K562 (cell line): ENCODE measurements at regions not wholly inside any gene's neighbourhood (a gene's known extent, or its start where the extent isn't known, plus 50 kb on each side); places are given as distances from the start of the nearest gene placed in this dataset.
"Not testable (repeated sequence)": the region's sequence is repeated elsewhere in the genome, so short reads cannot be mapped to it uniquely, and the experiment has no call there.

Experiments
- NR2C2 ChIP-seq, 2 experiments: fragments of 200-800 bp in 1 of 2; sonication (Bioruptor generic) in 1 of 2; sonication (generic) in 1 of 2; formaldehyde crosslinking in 1 of 2; IDR thresholded peaks; 2 replicates each; pipeline versions ENCODE4 v1.6.1 to v1.8.0; 2016 to 2022; ENCODE audit warnings: mild to moderate bottlenecking in 1 of 2, missing compliant biosample characterization in 1 of 2, missing genetic modification characterization in 1 of 2, missing genetic modification reagents in 1 of 2
- TF ChIP-seq, protein P1 (sequence below), 3 experiments: IDR thresholded peaks in 2 of 3; conservative IDR thresholded peaks in 1 of 3; 2 replicates each; pipeline ENCODE4 v1.5.1; 2011 to 2012; ENCODE audit warnings: low read length in 3 of 3, mild to moderate bottlenecking in 3 of 3, control low read depth in 2 of 3, improper control_type of control experiment in 1 of 3, inconsistent platforms in 1 of 3, low read depth in 1 of 3, mixed read lengths in 1 of 3, moderate library complexity in 1 of 3; ENCODE audit not compliant: insufficient read depth in 2 of 3
- TF ChIP-seq, protein P2 (sequence below), 3 experiments: fragments of 200-800 bp in 1 of 3; fragments of 250-450 bp in 1 of 3; fragments of 450-650 bp in 1 of 3; sonication (Bioruptor Pico) in 1 of 3; sonication (Bioruptor generic) in 1 of 3; formaldehyde crosslinking in 1 of 3; IDR thresholded peaks; 2 replicates each; pipeline versions ENCODE4 v1.6.1 to v1.8.0; 2016 to 2022; ENCODE audit warnings: mild to moderate bottlenecking in 2 of 3, missing genetic modification characterization in 2 of 3, missing compliant biosample characterization in 1 of 3, moderate library complexity in 1 of 3
- TF ChIP-seq, protein P3 (sequence below): fragments of 450-650 bp; IDR thresholded peaks from 2 replicates; pipeline ENCODE4 v1.6.1; 2016; ENCODE audit warnings: mild to moderate bottlenecking, moderate library complexity

DNA sequence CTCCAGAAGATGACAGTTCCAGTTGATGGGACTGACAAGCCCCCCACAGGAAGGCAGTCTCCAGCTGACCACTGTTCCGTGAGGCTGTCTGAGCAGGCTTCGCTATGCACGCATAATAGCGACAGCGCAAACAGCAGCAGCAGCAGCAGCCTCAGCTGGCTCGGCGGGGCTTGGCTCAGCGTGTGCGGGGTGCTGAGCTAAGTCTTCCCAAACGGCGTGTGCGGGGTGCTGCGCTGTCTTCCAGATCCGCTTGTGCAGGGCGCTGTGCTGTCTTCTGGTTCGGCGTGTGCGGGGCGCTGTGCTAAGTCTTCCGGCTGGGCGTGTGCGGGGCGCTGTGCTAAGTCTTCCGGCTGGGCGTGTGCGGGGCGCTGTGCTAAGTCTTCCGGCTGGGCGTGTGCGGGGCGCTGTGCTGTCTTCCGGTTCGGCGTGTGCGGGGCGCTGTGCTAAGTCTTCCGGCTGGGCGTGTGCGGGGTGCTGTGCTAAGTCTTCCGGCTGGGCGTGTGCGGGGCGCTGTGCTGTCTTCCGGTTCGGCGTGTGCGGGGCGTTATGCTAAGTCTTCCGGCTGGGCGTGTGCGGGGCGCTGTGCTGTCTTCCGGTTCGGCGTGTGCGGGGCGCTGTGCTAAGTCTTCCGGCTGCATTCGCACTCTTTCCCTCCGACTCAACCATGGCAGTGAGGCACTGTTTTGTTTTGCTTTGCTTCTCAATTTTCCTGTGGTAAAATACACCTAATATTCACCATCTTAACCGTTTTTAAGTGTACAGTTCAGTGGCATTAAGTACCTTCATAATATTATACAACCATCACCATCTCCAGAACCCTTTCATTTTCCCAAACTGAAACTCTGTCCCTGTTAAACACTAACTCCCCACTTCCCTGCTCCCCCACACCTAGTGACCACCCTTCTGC, 156.1 kb downstream of the BMP7 start (continued):
- TF ChIP-seq, protein P1, sequence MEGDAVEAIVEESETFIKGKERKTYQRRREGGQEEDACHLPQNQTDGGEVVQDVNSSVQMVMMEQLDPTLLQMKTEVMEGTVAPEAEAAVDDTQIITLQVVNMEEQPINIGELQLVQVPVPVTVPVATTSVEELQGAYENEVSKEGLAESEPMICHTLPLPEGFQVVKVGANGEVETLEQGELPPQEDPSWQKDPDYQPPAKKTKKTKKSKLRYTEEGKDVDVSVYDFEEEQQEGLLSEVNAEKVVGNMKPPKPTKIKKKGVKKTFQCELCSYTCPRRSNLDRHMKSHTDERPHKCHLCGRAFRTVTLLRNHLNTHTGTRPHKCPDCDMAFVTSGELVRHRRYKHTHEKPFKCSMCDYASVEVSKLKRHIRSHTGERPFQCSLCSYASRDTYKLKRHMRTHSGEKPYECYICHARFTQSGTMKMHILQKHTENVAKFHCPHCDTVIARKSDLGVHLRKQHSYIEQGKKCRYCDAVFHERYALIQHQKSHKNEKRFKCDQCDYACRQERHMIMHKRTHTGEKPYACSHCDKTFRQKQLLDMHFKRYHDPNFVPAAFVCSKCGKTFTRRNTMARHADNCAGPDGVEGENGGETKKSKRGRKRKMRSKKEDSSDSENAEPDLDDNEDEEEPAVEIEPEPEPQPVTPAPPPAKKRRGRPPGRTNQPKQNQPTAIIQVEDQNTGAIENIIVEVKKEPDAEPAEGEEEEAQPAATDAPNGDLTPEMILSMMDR (IDR thresholded peaks at IDR 0.05 in 2 of 3, conservative IDR thresholded peaks at IDR 0.05 in 1 of 3; ENCODE audit: insufficient read depth in 2 of 3, low read depth in 1 of 3, low read length in 3 of 3) = 0 out of 6 replicates have a peak, but pooled peaks of 1 of the 3 experiments have one; percentile 19
- not testable (repeated sequence) for TF ChIP-seq NR2C2 (CRISPR knock-in tag; IDR thresholded peaks at IDR 0.05)
- TF ChIP-seq NR2C2 (tag; IDR thresholded peaks at IDR 0.05) = 0 out of 2 replicates have a peak, but pooled peaks have one; percentile 22
- TF ChIP-seq, protein P2, sequence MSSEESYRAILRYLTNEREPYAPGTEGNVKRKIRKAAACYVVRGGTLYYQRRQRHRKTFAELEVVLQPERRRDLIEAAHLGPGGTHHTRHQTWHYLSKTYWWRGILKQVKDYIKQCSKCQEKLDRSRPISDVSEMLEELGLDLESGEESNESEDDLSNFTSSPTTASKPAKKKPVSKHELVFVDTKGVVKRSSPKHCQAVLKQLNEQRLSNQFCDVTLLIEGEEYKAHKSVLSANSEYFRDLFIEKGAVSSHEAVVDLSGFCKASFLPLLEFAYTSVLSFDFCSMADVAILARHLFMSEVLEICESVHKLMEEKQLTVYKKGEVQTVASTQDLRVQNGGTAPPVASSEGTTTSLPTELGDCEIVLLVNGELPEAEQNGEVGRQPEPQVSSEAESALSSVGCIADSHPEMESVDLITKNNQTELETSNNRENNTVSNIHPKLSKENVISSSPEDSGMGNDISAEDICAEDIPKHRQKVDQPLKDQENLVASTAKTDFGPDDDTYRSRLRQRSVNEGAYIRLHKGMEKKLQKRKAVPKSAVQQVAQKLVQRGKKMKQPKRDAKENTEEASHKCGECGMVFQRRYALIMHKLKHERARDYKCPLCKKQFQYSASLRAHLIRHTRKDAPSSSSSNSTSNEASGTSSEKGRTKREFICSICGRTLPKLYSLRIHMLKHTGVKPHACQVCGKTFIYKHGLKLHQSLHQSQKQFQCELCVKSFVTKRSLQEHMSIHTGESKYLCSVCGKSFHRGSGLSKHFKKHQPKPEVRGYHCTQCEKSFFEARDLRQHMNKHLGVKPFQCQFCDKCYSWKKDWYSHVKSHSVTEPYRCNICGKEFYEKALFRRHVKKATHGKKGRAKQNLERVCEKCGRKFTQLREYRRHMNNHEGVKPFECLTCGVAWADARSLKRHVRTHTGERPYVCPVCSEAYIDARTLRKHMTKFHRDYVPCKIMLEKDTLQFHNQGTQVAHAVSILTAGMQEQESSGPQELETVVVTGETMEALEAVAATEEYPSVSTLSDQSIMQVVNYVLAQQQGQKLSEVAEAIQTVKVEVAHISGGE (CRISPR knock-in tag; IDR thresholded peaks at IDR 0.05) = peak; percentile 77 to 98 (median 92)
- TF ChIP-seq, protein P3, sequence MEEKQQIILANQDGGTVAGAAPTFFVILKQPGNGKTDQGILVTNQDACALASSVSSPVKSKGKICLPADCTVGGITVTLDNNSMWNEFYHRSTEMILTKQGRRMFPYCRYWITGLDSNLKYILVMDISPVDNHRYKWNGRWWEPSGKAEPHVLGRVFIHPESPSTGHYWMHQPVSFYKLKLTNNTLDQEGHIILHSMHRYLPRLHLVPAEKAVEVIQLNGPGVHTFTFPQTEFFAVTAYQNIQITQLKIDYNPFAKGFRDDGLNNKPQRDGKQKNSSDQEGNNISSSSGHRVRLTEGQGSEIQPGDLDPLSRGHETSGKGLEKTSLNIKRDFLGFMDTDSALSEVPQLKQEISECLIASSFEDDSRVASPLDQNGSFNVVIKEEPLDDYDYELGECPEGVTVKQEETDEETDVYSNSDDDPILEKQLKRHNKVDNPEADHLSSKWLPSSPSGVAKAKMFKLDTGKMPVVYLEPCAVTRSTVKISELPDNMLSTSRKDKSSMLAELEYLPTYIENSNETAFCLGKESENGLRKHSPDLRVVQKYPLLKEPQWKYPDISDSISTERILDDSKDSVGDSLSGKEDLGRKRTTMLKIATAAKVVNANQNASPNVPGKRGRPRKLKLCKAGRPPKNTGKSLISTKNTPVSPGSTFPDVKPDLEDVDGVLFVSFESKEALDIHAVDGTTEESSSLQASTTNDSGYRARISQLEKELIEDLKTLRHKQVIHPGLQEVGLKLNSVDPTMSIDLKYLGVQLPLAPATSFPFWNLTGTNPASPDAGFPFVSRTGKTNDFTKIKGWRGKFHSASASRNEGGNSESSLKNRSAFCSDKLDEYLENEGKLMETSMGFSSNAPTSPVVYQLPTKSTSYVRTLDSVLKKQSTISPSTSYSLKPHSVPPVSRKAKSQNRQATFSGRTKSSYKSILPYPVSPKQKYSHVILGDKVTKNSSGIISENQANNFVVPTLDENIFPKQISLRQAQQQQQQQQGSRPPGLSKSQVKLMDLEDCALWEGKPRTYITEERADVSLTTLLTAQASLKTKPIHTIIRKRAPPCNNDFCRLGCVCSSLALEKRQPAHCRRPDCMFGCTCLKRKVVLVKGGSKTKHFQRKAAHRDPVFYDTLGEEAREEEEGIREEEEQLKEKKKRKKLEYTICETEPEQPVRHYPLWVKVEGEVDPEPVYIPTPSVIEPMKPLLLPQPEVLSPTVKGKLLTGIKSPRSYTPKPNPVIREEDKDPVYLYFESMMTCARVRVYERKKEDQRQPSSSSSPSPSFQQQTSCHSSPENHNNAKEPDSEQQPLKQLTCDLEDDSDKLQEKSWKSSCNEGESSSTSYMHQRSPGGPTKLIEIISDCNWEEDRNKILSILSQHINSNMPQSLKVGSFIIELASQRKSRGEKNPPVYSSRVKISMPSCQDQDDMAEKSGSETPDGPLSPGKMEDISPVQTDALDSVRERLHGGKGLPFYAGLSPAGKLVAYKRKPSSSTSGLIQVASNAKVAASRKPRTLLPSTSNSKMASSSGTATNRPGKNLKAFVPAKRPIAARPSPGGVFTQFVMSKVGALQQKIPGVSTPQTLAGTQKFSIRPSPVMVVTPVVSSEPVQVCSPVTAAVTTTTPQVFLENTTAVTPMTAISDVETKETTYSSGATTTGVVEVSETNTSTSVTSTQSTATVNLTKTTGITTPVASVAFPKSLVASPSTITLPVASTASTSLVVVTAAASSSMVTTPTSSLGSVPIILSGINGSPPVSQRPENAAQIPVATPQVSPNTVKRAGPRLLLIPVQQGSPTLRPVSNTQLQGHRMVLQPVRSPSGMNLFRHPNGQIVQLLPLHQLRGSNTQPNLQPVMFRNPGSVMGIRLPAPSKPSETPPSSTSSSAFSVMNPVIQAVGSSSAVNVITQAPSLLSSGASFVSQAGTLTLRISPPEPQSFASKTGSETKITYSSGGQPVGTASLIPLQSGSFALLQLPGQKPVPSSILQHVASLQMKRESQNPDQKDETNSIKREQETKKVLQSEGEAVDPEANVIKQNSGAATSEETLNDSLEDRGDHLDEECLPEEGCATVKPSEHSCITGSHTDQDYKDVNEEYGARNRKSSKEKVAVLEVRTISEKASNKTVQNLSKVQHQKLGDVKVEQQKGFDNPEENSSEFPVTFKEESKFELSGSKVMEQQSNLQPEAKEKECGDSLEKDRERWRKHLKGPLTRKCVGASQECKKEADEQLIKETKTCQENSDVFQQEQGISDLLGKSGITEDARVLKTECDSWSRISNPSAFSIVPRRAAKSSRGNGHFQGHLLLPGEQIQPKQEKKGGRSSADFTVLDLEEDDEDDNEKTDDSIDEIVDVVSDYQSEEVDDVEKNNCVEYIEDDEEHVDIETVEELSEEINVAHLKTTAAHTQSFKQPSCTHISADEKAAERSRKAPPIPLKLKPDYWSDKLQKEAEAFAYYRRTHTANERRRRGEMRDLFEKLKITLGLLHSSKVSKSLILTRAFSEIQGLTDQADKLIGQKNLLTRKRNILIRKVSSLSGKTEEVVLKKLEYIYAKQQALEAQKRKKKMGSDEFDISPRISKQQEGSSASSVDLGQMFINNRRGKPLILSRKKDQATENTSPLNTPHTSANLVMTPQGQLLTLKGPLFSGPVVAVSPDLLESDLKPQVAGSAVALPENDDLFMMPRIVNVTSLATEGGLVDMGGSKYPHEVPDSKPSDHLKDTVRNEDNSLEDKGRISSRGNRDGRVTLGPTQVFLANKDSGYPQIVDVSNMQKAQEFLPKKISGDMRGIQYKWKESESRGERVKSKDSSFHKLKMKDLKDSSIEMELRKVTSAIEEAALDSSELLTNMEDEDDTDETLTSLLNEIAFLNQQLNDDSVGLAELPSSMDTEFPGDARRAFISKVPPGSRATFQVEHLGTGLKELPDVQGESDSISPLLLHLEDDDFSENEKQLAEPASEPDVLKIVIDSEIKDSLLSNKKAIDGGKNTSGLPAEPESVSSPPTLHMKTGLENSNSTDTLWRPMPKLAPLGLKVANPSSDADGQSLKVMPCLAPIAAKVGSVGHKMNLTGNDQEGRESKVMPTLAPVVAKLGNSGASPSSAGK = peak; percentile 52; the same call in 1 of the 2 replicates
